ENCODE measurements at regions not wholly inside any gene's neighbourhood (a gene's known extent, or its start where the extent isn't known, plus 50 kb on each side); places are given as distances from the start of the nearest gene placed in this dataset.
A peak's percentile ranks its signal among the peaks of the same experiment; 100 is the strongest.

GRCh38 chr3:178078953-178079352 is 457.3 kb upstream of the KCNMB2 start:
- peak; percentile 91 for DNase-seq (ENCODE audit: low read depth)
- H3K4me3 ChIP-seq (replicated peaks; ENCODE audit: low read depth, low read length), result no peak overlapping the region
- TF ChIP-seq, protein P1, sequence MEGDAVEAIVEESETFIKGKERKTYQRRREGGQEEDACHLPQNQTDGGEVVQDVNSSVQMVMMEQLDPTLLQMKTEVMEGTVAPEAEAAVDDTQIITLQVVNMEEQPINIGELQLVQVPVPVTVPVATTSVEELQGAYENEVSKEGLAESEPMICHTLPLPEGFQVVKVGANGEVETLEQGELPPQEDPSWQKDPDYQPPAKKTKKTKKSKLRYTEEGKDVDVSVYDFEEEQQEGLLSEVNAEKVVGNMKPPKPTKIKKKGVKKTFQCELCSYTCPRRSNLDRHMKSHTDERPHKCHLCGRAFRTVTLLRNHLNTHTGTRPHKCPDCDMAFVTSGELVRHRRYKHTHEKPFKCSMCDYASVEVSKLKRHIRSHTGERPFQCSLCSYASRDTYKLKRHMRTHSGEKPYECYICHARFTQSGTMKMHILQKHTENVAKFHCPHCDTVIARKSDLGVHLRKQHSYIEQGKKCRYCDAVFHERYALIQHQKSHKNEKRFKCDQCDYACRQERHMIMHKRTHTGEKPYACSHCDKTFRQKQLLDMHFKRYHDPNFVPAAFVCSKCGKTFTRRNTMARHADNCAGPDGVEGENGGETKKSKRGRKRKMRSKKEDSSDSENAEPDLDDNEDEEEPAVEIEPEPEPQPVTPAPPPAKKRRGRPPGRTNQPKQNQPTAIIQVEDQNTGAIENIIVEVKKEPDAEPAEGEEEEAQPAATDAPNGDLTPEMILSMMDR (IDR thresholded peaks at IDR 0.05; ENCODE audit: low read length, missing control alignments), result no peak

- TF ChIP-seq, protein P1 (IDR thresholded peaks at IDR 0.05; ENCODE audit: low read length, missing control alignments), result no peak
- DNase-seq (ENCODE audit: low read depth), result no peak
- no peak overlapping the region for H3K4me3 ChIP-seq (replicated peaks; ENCODE audit: low read depth, low read length)
Measured at GRCh38 chr3:178079966-178080365, 456.3 kb upstream of the KCNMB2 start.

- no peak overlapping the region for H3K4me3 ChIP-seq (replicated peaks; ENCODE audit: low read depth, low read length)
- TF ChIP-seq, protein P1 (IDR thresholded peaks at IDR 0.05; ENCODE audit: low read length, missing control alignments), result no peak
- DNase-seq (ENCODE audit: low read depth), result no peak
Measured at GRCh38 chr3:178082326-178082906, 453.8 kb upstream of the KCNMB2 start.

DNA sequence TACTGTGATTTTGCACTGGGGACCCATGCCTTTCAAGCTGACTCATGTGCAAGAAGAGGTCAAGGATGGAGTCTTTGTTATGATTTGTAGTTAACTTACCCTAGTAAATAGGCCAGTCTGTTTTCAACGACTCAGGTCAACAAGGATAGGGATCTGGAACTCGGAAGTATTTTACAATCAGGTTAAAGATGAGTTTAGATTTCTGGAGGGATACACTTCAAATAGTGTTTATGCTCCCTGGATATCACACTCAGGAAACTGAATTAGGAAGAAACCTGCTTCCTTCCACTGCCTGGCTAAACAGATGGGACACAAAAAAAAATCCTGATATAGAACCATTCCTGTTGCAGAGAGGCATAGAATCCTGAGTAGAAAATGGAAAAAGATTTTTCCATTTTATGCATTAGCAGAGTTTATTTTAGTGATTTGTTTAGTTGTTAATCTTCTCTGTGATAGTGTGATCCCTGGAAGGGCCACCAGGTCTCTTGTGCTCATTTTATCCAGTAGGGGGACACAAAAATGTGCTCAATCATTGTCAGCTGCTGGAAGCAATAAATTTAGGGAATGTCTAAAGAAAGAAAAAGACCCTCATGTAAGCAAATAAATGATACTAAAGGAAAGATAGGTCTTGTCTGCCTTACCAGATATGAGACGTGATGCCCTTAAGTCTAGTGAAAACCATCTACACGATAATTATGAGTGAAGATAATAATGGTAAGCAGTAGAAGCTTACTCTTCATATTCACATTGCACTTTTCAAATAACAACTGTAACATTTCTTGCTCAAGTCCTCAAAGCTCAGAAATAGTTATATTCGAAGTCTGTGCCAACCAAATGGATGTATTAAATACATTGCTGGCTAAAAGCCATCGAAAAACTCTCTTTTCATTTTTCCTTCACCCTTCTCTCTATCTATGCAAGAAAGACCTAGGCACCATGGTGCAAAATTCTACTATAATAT is 452.1 kb upstream of the KCNMB2 start:
- no peak overlapping the region for H3K4me3 ChIP-seq (replicated peaks; ENCODE audit: low read depth, low read length)

GRCh38 chr3:178084938-178085816 is 451.1 kb upstream of the KCNMB2 start:
- no peak overlapping the region for H3K4me3 ChIP-seq (replicated peaks; ENCODE audit: low read depth, low read length)
- peak; percentile 86 for DNase-seq (ENCODE audit: low read depth)
- TF ChIP-seq, protein P1 (IDR thresholded peaks at IDR 0.05; ENCODE audit: low read length, missing control alignments), result no peak

More for the DNA sequence above, 452.1 kb upstream of the KCNMB2 start:
- TF ChIP-seq, protein P1 (IDR thresholded peaks at IDR 0.05; ENCODE audit: low read length, missing control alignments), result peak; percentile 74
- DNase-seq (ENCODE audit: low read depth), result peak; percentile 60

DNA sequence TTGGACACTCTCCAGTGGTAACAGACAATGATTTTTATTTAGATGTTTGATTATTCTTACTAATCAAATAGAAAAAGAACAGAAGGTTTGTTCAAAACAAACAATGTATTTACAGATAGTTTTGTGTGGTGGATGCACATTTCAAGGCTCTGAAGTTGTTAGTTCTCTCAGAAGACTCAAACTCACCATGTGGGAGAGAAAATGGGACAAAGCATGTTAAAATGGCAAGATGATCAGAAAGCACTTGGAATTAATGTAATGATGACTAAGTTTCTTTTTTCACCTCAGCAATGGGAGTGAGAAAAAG is 450.5 kb upstream of the KCNMB2 start:
- DNase-seq (ENCODE audit: low read depth), result no peak
- TF ChIP-seq, protein P1 (IDR thresholded peaks at IDR 0.05; ENCODE audit: low read length, missing control alignments), result no peak
- H3K4me3 ChIP-seq (replicated peaks; ENCODE audit: low read depth, low read length), result no peak overlapping the region

Measured in fibroblast of pulmonary artery (primary cell).